H9 (cell line): ENCODE measurements at regions not wholly inside any gene's neighbourhood (a gene's known extent, or its start where the extent isn't known, plus 50 kb on each side); places are given as distances from the start of the nearest gene placed in this dataset.

Experiments
- DNase-seq: peaks from one replicate; pipeline ENCODE4 v3.0.0-alpha.2; 2017
- H2AFZ ChIP-seq: one replicate; pipeline ENCODE4 v1.6.1; 2013; ENCODE audit warnings: mild to moderate bottlenecking, low read length, control low read depth, moderate library complexity
- H2AK5ac ChIP-seq: 2 replicates; pipeline ENCODE4 v1.6.1; 2013; ENCODE audit warnings: low read length, control low read depth, mixed read lengths; ENCODE audit not compliant: insufficient read length
- H2BK120ac ChIP-seq: one replicate; pipeline ENCODE4 v1.6.1; 2013; ENCODE audit warnings: low read depth, mild to moderate bottlenecking, low read length, control low read depth, inconsistent platforms; ENCODE audit not compliant: poor library complexity, severe bottlenecking
- H2BK12ac ChIP-seq: 2 replicates; pipeline ENCODE4 v1.6.1; 2013; ENCODE audit warnings: low read length, control low read depth, mixed read lengths, low read depth; ENCODE audit not compliant: insufficient read length
- H2BK15ac ChIP-seq: 2 replicates; pipeline ENCODE4 v1.6.1; 2013; ENCODE audit warnings: low read depth, low read length, control low read depth
- H2BK20ac ChIP-seq: one replicate; pipeline ENCODE4 v1.6.1; 2013; ENCODE audit warnings: low read depth, mild to moderate bottlenecking, low read length, control low read depth, inconsistent platforms; ENCODE audit not compliant: poor library complexity, severe bottlenecking
- H2BK5ac ChIP-seq: 2 replicates; pipeline ENCODE4 v1.6.1; 2013; ENCODE audit warnings: low read length, control low read depth, mixed read lengths; ENCODE audit not compliant: insufficient read length
- H3K14ac ChIP-seq: 2 replicates; pipeline ENCODE4 v1.6.1; 2013; ENCODE audit warnings: low read length, control low read depth; ENCODE audit not compliant: insufficient read depth
- H3K18ac ChIP-seq: 2 replicates; pipeline ENCODE4 v1.6.1; 2013; ENCODE audit warnings: low read depth, mild to moderate bottlenecking, mixed read lengths, low read length, control low read depth; ENCODE audit not compliant: insufficient read length
- H3K23ac ChIP-seq: 2 replicates; pipeline ENCODE4 v1.6.1; 2013; ENCODE audit warnings: low read length, control low read depth, mixed read lengths, low read depth; ENCODE audit not compliant: insufficient read length
- H3K23me2 ChIP-seq: 2 replicates; pipeline ENCODE4 v1.6.1; 2013; ENCODE audit warnings: low read depth, mild to moderate bottlenecking, mixed read lengths, low read length, control low read depth; ENCODE audit not compliant: insufficient read length, poor library complexity, severe bottlenecking
- H3K27ac ChIP-seq: 2 replicates; pipeline ENCODE4 v1.5.1; 2013; ENCODE audit warnings: low read length, control low read depth, mixed read lengths, low read depth; ENCODE audit not compliant: insufficient read length
- H3K27me3 ChIP-seq: 2 replicates; pipeline ENCODE4 v1.6.1; 2013; ENCODE audit warnings: low read length, control low read depth, inconsistent platforms; ENCODE audit not compliant: insufficient read depth
- H3K4ac ChIP-seq: 2 replicates; pipeline ENCODE4 v1.6.1; 2013; ENCODE audit warnings: low read depth, mild to moderate bottlenecking, control low read depth, inconsistent platforms, low read length, moderate library complexity
- H3K4me1 ChIP-seq: 2 replicates; pipeline ENCODE4 v1.6.1; 2013; ENCODE audit warnings: low read length, control low read depth, inconsistent platforms; ENCODE audit not compliant: insufficient read depth
- H3K4me2 ChIP-seq: 2 replicates; pipeline ENCODE4 v1.6.1; 2013; ENCODE audit warnings: low read length, control low read depth, mixed read lengths; ENCODE audit not compliant: insufficient read length, insufficient read depth
- H3K56ac ChIP-seq: 2 replicates; pipeline ENCODE4 v1.6.1; 2013; ENCODE audit warnings: low read depth, mild to moderate bottlenecking, mixed read lengths, low read length, control low read depth; ENCODE audit not compliant: insufficient read length
- H3K79me1 ChIP-seq: 2 replicates; pipeline ENCODE4 v1.6.1; 2013; ENCODE audit warnings: low read depth, mild to moderate bottlenecking, moderate library complexity, low read length, control low read depth, inconsistent platforms; ENCODE audit not compliant: insufficient read depth, poor library complexity, severe bottlenecking
- H3K79me2 ChIP-seq: 2 replicates; pipeline ENCODE4 v1.6.1; 2013; ENCODE audit warnings: low read length, control low read depth, inconsistent platforms; ENCODE audit not compliant: insufficient read depth
- H3K9ac ChIP-seq: 2 replicates; pipeline ENCODE4 v1.6.1; 2013; ENCODE audit warnings: low read length, control low read depth, mixed read lengths; ENCODE audit not compliant: insufficient read length; ENCODE audit errors: extremely low read depth
- H3K9me3 ChIP-seq: one replicate; pipeline ENCODE4 v1.6.1; 2013; ENCODE audit warnings: low read depth, low read length, inconsistent platforms; ENCODE audit not compliant: control insufficient read depth
- H3T11ph ChIP-seq: one replicate; pipeline ENCODE4 v1.6.1; 2013; ENCODE audit warnings: mild to moderate bottlenecking, low read length, control low read depth, inconsistent platforms
- H4K20me1 ChIP-seq: one replicate; pipeline ENCODE4 v1.6.1; 2013; ENCODE audit not compliant: control insufficient read depth, insufficient read length, insufficient read depth
- H4K5ac ChIP-seq: 2 replicates; pipeline ENCODE4 v1.6.1; 2013; ENCODE audit warnings: low read depth, mild to moderate bottlenecking, mixed read lengths, low read length, control low read depth; ENCODE audit not compliant: insufficient read length
- H4K8ac ChIP-seq: replicated peaks from 2 replicates; pipeline ENCODE4 v1.6.1; 2013; ENCODE audit warnings: low read length, control low read depth, mixed read lengths, low read depth; ENCODE audit not compliant: insufficient read length
- H4K91ac ChIP-seq: 2 replicates; pipeline ENCODE4 v1.6.1; 2013; ENCODE audit warnings: low read depth, mild to moderate bottlenecking, moderate library complexity, mixed read lengths, low read length, control low read depth; ENCODE audit not compliant: insufficient read length
- H3K27ac Mint-ChIP-seq, 3 experiments: 2 replicates in 2 of 3; 3 replicates in 1 of 3; pipeline ENCODE4 v1.8.0; 2020 to 2021; ENCODE audit warnings: mixed read lengths in 3 of 3, mild to moderate bottlenecking in 1 of 3, moderate library complexity in 1 of 3
- H3K27me3 Mint-ChIP-seq: 2 replicates; pipeline ENCODE4 v1.8.0; 2021; ENCODE audit warnings: low read depth, mild to moderate bottlenecking, moderate library complexity, mixed read lengths
- H3K36me3 Mint-ChIP-seq, 3 experiments: 2 replicates in 2 of 3; 3 replicates in 1 of 3; pipeline ENCODE4 v1.8.0; 2020 to 2021; ENCODE audit warnings: low read depth in 3 of 3, mixed read lengths in 3 of 3; ENCODE audit not compliant: insufficient read depth in 1 of 3
- H3K4me1 Mint-ChIP-seq, 2 experiments: 2 replicates each; pipeline ENCODE4 v1.8.0; 2020; ENCODE audit warnings: mixed read lengths in 2 of 2
- H3K4me3 Mint-ChIP-seq, 2 experiments: 2 replicates in 1 of 2; 3 replicates in 1 of 2; pipeline ENCODE4 v1.8.0; 2020 to 2021; ENCODE audit warnings: mild to moderate bottlenecking in 2 of 2, mixed read lengths in 2 of 2, moderate library complexity in 1 of 2
- H3K9me3 Mint-ChIP-seq, 2 experiments: 2 replicates in 1 of 2; 3 replicates in 1 of 2; pipeline ENCODE4 v1.8.0; 2020; ENCODE audit warnings: mild to moderate bottlenecking in 2 of 2, mixed read lengths in 2 of 2, moderate library complexity in 1 of 2
- WGBS: extraction: QIAGEN DNeasy Blood & Tissue Kit; methylation state at CpG from one replicate; pipeline ENCODE4 v1.1.7; 2013; ENCODE audit warnings: missing lambda C conversion rate, low lambda C conversion rate, mixed read lengths; ENCODE audit not compliant: insufficient read length; ENCODE audit errors: extremely low coverage; 5-methylcytosine and 5-hydroxymethylcytosine counted together
- TF ChIP-seq, protein P1 (sequence below): fragments of 200-600 bp; sonication (generic); conservative IDR thresholded peaks from 3 replicates; pipeline ENCODE4 v1.8.0; 2021; ENCODE audit warnings: antibody characterized with exemption, mild to moderate bottlenecking

DNA sequence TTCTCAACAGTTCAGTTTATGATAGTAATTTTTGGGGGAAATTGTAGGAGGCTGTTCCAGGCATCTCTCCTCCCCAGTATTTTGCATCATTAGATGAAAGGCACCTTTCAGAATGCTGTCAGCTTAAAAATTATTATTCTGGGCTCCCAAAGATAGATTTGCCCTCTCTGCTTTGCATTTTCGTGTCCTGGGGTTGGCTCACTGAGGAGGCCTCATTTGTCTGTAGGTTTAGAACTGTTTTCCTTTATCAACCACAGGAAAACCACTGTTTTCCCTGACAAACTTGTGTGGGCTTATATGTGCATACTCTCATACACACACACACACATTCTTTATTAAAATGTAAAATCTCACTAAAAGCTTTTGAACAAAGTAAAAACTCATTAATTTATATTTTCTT lies 197.2 kb upstream of the VCX3A start:
- Histone ChIP-seq H3K9me3 (no peaks in the 10 kb centered on the region), H3K27me3 (no peaks in the 10 kb centered on the region), H2BK20ac (no peak overlapping the region), H3K27ac (no peak overlapping the region), H2BK120ac (no peak overlapping the region), H2AK5ac (no peak overlapping the region), H2BK12ac (no peak overlapping the region), H4K20me1 (no peaks in the 10 kb centered on the region), H3K18ac (no peak overlapping the region), H4K91ac (no peak overlapping the region), H3K23me2 (no peaks in the 10 kb centered on the region), H4K8ac (no peak overlapping the region), H2BK5ac (no peak overlapping the region), H4K5ac (no peak overlapping the region), H3K79me1 (no peaks in the 10 kb centered on the region), H2BK15ac (no peak overlapping the region), H2AFZ (no peak overlapping the region), H3K4me2 (no peak overlapping the region), H3K4me1 (no peaks in the 10 kb centered on the region), H3K23ac (no peak overlapping the region), H3K14ac (no peak overlapping the region), H3K9ac (no peak overlapping the region), H3T11ph (no peak overlapping the region), H3K4ac (no peak overlapping the region), H3K56ac (no peak overlapping the region), H3K79me2 (no peaks in the 10 kb centered on the region)
- peaks cover 13 to 15% of the 10 kb centered on the region in 2 experiments for H3K4me1 Mint-ChIP-seq
- no peak overlapping the region for H3K4me3 Mint-ChIP-seq
- no peaks in the 10 kb centered on the region; a peak in 1 of 5 replicates for H3K9me3 Mint-ChIP-seq
- H3K36me3 Mint-ChIP-seq: peaks cover 2 to 11% (median 8%) of the 10 kb centered on the region in 3 experiments; a peak in 5 of 7 replicates
- TF ChIP-seq, protein P1, sequence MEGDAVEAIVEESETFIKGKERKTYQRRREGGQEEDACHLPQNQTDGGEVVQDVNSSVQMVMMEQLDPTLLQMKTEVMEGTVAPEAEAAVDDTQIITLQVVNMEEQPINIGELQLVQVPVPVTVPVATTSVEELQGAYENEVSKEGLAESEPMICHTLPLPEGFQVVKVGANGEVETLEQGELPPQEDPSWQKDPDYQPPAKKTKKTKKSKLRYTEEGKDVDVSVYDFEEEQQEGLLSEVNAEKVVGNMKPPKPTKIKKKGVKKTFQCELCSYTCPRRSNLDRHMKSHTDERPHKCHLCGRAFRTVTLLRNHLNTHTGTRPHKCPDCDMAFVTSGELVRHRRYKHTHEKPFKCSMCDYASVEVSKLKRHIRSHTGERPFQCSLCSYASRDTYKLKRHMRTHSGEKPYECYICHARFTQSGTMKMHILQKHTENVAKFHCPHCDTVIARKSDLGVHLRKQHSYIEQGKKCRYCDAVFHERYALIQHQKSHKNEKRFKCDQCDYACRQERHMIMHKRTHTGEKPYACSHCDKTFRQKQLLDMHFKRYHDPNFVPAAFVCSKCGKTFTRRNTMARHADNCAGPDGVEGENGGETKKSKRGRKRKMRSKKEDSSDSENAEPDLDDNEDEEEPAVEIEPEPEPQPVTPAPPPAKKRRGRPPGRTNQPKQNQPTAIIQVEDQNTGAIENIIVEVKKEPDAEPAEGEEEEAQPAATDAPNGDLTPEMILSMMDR: no peak
- 0 out of 2 replicates have a peak, but pooled peaks cover 1% of the 10 kb centered on the region for H3K27me3 Mint-ChIP-seq
- DNase-seq: no peak
- H3K27ac Mint-ChIP-seq: no peak overlapping the region
- no CpG with 5 or more reads among the region's 1 CpG for WGBS
